Stimulated activated CD8-positive, alpha-beta memory T cell treated with anti-CD3 and anti-CD28 coated beads, Interleukin-15, amount 100 ng/mL, for 24 hours (primary cell): ENCODE measurements at regions not wholly inside any gene's neighbourhood (a gene's known extent, or its start where the extent isn't known, plus 50 kb on each side); places are given as distances from the start of the nearest gene placed in this dataset.

Experiments used
- DNase-seq: peaks from one replicate; pipeline ENCODE4 v3.0.0-alpha.2; 2020; ENCODE audit warnings: low read depth

GRCh38 chr3:59131016-59131766 is 81.4 kb upstream of the CFAP20DC start:
- DNase-seq, result no peak

DNA sequence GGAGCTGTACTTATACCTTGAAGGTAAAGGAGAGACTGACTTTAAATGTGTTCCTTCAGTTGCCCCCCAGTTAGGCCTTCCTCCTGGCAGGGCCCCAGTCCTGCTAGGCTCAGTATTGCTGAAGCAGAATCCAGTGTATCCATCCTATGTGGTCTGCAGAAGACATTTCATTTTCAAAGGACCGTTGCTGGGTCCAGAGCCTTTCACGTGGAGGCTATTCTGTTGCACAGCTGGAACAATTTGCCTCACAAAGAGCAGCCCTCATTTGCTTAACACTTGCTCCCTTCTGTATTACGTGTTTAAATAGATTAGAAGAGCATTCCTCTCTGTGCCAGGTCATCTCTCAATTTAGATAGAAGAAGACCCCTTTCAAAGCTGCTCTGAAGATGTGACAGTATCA is 78.9 kb upstream of the CFAP20DC start:
- DNase-seq, result no peak

DNA sequence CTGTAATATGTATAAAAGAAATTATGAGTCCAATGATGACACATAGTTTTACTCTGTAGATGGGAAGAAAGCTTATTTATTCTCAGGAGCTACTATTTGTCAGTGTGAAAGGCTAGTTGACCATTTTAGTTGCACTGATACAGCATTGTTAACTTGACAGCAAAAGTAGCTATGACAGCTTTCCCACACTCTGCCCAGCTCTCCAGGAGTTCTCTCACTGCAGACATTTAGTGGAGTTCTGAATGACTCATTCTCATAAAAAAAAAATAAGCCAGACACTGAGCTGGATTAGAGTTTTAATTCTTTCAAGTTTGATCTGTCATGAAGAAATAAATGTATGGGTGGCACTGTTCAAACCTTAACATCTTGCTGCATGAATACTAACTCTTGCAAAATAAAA is 77.2 kb upstream of the CFAP20DC start:
- DNase-seq, result no peak

GRCh38 chr3:59126446-59126845 is 76.6 kb upstream of the CFAP20DC start:
- no peak for DNase-seq

GRCh38 chr3:59121346-59122144 is 71.7 kb upstream of the CFAP20DC start:
- DNase-seq, result no peak

GRCh38 chr3:59118928-59119327 is 69.1 kb upstream of the CFAP20DC start:
- no peak for DNase-seq

DNA sequence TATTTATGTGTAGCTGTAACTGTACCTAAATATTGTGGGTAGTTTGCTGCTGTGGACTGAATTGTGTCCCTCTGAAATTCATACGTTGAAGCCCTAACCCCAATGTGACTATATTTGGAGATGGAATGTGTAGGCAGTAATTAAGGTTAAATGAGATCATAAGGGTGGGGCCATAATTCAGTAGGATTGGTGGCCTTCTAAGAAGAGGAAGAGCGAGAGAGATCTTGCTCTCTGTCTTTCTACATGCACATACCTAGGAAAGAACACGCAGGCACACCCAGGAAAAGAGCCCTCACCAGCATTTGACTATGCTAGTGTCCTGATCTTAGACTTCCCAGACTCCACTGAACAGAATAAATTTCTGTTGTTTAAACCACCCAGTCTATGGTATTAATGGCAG is 67.6 kb upstream of the CFAP20DC start:
- DNase-seq, result no peak

- no peak for DNase-seq
Observed at GRCh38 chr3:59116233-59116537, 66.4 kb upstream of the CFAP20DC start.

DNA sequence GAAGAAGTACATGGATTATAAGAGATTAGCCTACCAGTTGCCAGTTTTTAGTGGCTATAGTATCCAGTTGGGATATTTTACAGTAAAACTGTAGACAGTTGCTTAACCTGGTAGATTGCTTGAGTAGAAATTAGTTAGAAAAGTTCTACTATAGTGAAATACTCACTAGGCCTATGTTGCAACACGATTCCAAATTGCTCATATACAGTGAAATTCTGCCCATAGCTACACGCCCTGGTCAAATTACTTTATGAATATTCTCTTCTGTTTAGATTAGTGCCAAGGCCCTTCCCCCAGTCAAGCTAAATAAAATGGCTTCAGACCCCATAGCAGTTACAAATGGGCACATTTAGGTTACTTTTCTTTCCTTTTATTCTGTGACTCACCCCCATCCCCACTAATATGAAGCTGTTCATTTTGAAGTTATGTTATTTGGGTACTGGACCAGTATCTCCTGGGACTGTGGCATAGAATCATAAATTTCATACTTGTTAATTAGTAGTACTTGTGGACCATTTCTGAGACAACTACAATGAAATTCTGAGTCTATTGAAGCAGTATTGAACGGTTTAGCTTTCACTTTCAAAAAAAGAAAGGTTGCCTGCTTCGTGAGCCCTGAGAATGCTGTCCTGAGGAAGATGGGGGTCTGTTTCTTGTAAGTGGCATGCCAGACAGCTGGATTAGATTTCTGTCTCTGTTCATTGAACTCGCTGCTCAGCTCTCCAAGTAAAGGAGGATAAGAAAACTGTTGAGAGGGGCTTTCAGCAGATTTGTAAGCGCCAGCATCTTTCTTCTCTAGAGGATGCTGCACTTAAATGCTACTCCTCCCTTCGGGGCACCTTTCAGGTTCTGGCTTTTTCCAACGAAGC is 65.8 kb upstream of the CFAP20DC start:
- no peak for DNase-seq

DNA sequence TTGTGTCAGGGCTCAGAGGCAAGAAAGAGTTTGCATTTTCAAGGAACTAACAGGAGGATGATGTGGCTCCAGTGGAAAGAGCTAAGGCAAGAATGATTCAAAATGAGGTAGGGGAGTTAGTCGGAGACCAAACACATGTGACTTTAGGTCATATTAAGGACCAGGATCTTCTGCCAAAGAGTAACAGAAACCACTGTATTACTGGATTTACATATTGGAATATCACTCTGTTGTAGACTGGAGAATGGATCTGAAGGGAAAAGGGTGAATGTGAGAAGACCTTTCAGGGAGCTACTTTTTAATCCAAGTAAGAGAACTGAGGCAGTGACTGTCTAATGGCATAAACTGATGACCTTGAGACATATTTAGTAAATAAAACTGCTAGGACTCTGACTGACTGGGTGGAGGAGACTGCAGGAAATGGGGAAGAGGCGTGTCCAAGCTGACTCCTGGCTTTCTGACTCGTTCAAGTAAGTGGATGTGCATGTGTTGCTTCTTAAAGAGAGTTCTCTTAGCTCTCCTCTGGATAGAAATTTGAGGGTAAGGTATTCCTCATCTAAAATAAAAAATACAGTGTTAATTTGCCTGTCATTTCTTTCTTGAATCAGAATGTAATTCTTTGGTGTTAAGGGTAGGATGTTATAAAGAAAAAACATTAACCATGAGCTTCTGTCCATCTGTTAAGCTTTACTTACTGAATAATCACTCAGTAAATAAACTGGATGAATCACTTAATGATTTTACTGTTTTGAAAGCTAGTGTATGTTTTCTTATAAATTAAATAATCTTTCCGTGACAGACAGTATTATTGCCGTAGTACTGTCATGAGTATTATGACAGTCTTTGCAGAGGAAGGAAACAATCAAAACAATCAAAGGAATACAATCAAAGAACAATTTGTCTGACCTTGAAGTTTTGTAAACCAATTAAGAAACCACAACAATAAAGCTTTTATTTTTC is 58.3 kb upstream of the CFAP20DC start:
- DNase-seq, result no peak

DNA sequence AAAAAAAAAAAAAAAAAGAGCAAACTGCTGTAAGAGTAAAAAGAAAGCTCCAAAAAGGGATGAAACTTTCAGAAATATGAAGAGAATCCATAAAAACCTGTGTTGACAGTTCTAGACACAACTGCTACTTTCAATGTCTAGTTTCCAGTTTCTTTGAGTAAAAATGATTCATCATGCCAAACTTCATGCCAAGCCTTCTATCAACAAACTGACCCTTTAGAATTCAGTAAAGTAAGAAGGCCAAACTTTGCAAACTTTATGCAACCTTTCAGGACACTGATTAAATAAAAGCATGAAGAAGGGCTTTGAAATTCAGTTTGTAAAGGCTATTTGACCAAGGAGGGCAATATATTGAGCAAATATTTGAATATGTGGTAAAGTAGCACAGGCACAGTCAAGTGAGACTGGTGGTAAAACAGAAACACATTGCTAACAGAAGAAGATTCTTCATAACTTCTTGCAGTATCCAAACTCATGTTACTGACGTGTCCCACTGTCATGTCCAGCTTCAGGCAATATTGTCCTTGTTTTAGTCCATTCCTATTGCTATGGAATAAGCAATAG is 56.3 kb upstream of the CFAP20DC start:
- DNase-seq, result no peak

DNA sequence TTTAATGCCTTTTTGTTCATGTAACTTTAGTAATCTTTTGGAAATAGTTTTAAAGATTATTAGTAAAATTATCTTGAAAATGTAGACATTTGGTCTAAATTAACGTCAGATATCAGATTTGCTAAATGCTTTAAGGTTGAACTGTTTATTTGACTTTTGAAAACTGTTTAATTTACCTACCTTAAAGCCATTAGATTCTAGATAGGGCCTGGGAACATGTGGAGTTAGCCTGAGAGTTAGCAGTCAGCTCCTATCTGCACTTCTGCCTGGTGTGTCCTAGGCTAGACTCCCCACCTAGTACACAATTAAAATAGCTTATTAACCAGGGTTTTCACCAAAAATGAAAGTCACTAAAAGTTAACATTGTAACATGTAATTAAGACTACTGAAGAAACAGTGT is 53.7 kb upstream of the CFAP20DC start:
- no peak for DNase-seq

- no peak for DNase-seq
Observed at GRCh38 chr3:59101231-59101736, 51.5 kb upstream of the CFAP20DC start.
